WTC11 (cell line): ENCODE measurements at regions not wholly inside any gene's neighbourhood (a gene's known extent, or its start where the extent isn't known, plus 50 kb on each side); places are given as distances from the start of the nearest gene placed in this dataset.

ENCODE experiments used
- ATAC-seq: fragments of 200-7000 bp; cut with Tn5 transposase; 2 replicates; pipeline ENCODE4 v1.10.0; 2021; ENCODE audit warnings: mild to moderate bottlenecking, moderate library complexity
- CTCF ChIA-PET: fragments of 300-600 bp; sonication (Branson Sonifier 250); formaldehyde crosslinking; loops from one replicate; lab custom pipeline; 2021; ENCODE audit warnings: antibody characterized with exemption; lab: Charles Lee
- POLR2A ChIA-PET: fragments of 350-600 bp; sonication (Branson Sonifier 250); formaldehyde crosslinking; loops from one replicate; lab custom pipeline; 2021; ENCODE audit warnings: antibody characterized with exemption; lab: Charles Lee
- DNase-seq: peaks from one replicate; pipeline ENCODE4 v3.0.0; 2021; ENCODE audit warnings: low spot score
- H3K27ac Mint-ChIP-seq: 2 replicates; pipeline ENCODE4 v1.8.0; 2021; ENCODE audit warnings: mixed read lengths
- H3K27me3 Mint-ChIP-seq: 2 replicates; pipeline ENCODE4 v1.8.0; 2021; ENCODE audit warnings: low read depth, mild to moderate bottlenecking, moderate library complexity, mixed read lengths
- H3K36me3 Mint-ChIP-seq: 2 replicates; pipeline ENCODE4 v1.8.0; 2021; ENCODE audit warnings: mixed read lengths
- H3K4me1 Mint-ChIP-seq: 2 replicates; pipeline ENCODE4 v1.8.0; 2022; ENCODE audit warnings: mixed read lengths
- H3K4me3 Mint-ChIP-seq: 2 replicates; pipeline ENCODE4 v1.8.0; 2021; ENCODE audit warnings: mild to moderate bottlenecking, moderate library complexity, mixed read lengths
- H3K9me3 Mint-ChIP-seq: 2 replicates; pipeline ENCODE4 v1.8.0; 2021; ENCODE audit warnings: mixed read lengths
- ATF1 ChIP-seq: sonication (generic); formaldehyde crosslinking; IDR thresholded peaks from 2 replicates; pipeline ENCODE4 v1.8.1; 2023; ENCODE audit warnings: mild to moderate bottlenecking, moderate library complexity, missing genetic modification reagents
- ATF2 ChIP-seq: sonication (generic); formaldehyde crosslinking; IDR thresholded peaks from 2 replicates; pipeline ENCODE4 v1.8.1; 2022; ENCODE audit warnings: low read depth, missing genetic modification reagents, borderline replicate concordance
- FOXJ3 ChIP-seq: sonication (generic); formaldehyde crosslinking; IDR thresholded peaks from 2 replicates; pipeline ENCODE4 v1.9.0; 2021; ENCODE audit warnings: missing genetic modification reagents, mild to moderate bottlenecking, borderline replicate concordance
- FOXK1 ChIP-seq: sonication (generic); formaldehyde crosslinking; IDR thresholded peaks from 2 replicates; pipeline ENCODE4 v1.8.0; 2022; ENCODE audit warnings: mild to moderate bottlenecking, moderate library complexity, missing genetic modification reagents
- GABPB1 ChIP-seq: sonication (generic); formaldehyde crosslinking; IDR thresholded peaks from 2 replicates; pipeline ENCODE4 v1.8.1; 2023; ENCODE audit warnings: mild to moderate bottlenecking, missing genetic modification reagents
- GTF2I ChIP-seq: fragments of 250-450 bp; sonication (Bioruptor Pico); conservative IDR thresholded peaks from 2 replicates; pipeline ENCODE4 v1.4.0; 2021; ENCODE audit warnings: mild to moderate bottlenecking
- HMGA2 ChIP-seq: fragments of 250-450 bp; sonication (Bioruptor Pico); IDR thresholded peaks from 2 replicates; pipeline ENCODE4 v1.4.0; 2021; ENCODE audit warnings: mild to moderate bottlenecking, moderate library complexity
- MYBL2 ChIP-seq: sonication (generic); formaldehyde crosslinking; IDR thresholded peaks from 2 replicates; pipeline ENCODE4 v1.8.1; 2023; ENCODE audit warnings: mild to moderate bottlenecking, moderate library complexity, missing genetic modification reagents
- NR3C1 ChIP-seq: sonication (generic); formaldehyde crosslinking; conservative IDR thresholded peaks from 2 replicates; pipeline ENCODE4 v1.8.1; 2023; ENCODE audit warnings: low read depth, mild to moderate bottlenecking, missing genetic modification reagents
- RELA ChIP-seq: sonication (generic); formaldehyde crosslinking; IDR thresholded peaks from 2 replicates; pipeline ENCODE4 v1.8.1; 2022; ENCODE audit warnings: missing genetic modification reagents, mild to moderate bottlenecking, borderline replicate concordance
- RORB ChIP-seq: fragments of 250-450 bp; sonication (Bioruptor Pico); IDR thresholded peaks from 2 replicates; pipeline ENCODE4 v1.9.0; 2021; ENCODE audit warnings: mild to moderate bottlenecking
- SMAD4 ChIP-seq: sonication (generic); formaldehyde crosslinking; IDR thresholded peaks from 2 replicates; pipeline ENCODE4 v1.8.0; 2022; ENCODE audit warnings: mild to moderate bottlenecking, missing genetic modification reagents
- TP53 ChIP-seq: sonication (generic); formaldehyde crosslinking; IDR thresholded peaks from 2 replicates; pipeline ENCODE4 v1.8.1; 2023; ENCODE audit warnings: mild to moderate bottlenecking, missing genetic modification reagents
- ZNF138 ChIP-seq: sonication (generic); formaldehyde crosslinking; conservative IDR thresholded peaks from 2 replicates; pipeline ENCODE4 v1.8.1; 2022; ENCODE audit warnings: mild to moderate bottlenecking, moderate library complexity, missing genetic modification reagents
- ZNF232 ChIP-seq: sonication (generic); formaldehyde crosslinking; IDR thresholded peaks from 2 replicates; pipeline ENCODE4 v1.8.0; 2022; ENCODE audit warnings: mild to moderate bottlenecking, missing genetic modification reagents
- TF ChIP-seq, protein P1 (sequence below): sonication (generic); formaldehyde crosslinking; IDR thresholded peaks from 2 replicates; pipeline ENCODE4 v1.8.0; 2023; ENCODE audit warnings: missing genetic modification reagents
- TF ChIP-seq, protein P2 (sequence below): sonication (generic); formaldehyde crosslinking; IDR thresholded peaks from 2 replicates; pipeline ENCODE4 v1.8.0; 2022; ENCODE audit warnings: mild to moderate bottlenecking, missing genetic modification reagents
- TF ChIP-seq, protein P3 (sequence below): sonication (generic); formaldehyde crosslinking; IDR thresholded peaks from 2 replicates; pipeline ENCODE4 v1.8.0; 2022; ENCODE audit warnings: missing genetic modification reagents
- TF ChIP-seq, protein P4 (sequence below): sonication (generic); formaldehyde crosslinking; IDR thresholded peaks from 2 replicates; pipeline ENCODE4 v1.8.1; 2022; ENCODE audit warnings: mild to moderate bottlenecking, missing genetic modification reagents, moderate library complexity, borderline replicate concordance
- TF ChIP-seq, protein P5 (sequence below): sonication (generic); formaldehyde crosslinking; IDR thresholded peaks from 2 replicates; pipeline ENCODE4 v1.8.1; 2023; ENCODE audit warnings: mild to moderate bottlenecking, missing genetic modification reagents
- TF ChIP-seq, protein P6 (sequence below): fragments of 250-450 bp; sonication (Bioruptor Pico); IDR thresholded peaks from 2 replicates; pipeline ENCODE4 v2.1.2; 2022; ENCODE audit warnings: mild to moderate bottlenecking, moderate library complexity

GRCh38 chrY:15355321-15355720, 831.0 kb downstream of the NLGN4Y start (continued):
- TF ChIP-seq, protein P1, sequence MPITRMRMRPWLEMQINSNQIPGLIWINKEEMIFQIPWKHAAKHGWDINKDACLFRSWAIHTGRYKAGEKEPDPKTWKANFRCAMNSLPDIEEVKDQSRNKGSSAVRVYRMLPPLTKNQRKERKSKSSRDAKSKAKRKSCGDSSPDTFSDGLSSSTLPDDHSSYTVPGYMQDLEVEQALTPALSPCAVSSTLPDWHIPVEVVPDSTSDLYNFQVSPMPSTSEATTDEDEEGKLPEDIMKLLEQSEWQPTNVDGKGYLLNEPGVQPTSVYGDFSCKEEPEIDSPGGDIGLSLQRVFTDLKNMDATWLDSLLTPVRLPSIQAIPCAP (CRISPR knock-in tag), result no peak
- TF ChIP-seq ATF1 (CRISPR knock-in tag) (no peak), TP53 (CRISPR knock-in tag) (no peak)
- TF ChIP-seq, protein P2, sequence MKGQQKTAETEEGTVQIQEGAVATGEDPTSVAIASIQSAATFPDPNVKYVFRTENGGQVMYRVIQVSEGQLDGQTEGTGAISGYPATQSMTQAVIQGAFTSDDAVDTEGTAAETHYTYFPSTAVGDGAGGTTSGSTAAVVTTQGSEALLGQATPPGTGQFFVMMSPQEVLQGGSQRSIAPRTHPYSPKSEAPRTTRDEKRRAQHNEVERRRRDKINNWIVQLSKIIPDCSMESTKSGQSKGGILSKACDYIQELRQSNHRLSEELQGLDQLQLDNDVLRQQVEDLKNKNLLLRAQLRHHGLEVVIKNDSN, result no peak

DNA sequence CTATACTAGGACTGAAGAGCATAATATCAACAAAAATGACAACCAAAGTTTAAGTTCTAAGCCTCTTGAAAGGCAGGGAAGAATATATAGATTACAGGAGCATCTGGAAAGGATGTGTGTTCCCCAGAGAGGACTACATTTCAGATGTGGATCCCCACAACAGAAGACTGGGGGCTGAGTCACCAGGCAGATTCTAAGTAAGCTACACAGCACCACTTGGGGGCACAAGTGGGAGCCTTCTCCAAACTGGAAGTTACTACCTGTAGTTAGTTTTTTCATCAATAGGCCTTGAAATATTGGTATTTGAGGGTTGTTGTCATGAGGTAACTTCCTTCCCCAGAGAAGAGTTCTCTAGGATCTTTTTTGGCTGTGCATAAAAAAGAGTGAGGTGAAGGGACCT, 836.1 kb downstream of the NLGN4Y start:
- Mint-ChIP-seq H3K27ac (no peak overlapping the region), H3K9me3 (no peaks in the 10 kb centered on the region), H3K4me1 (peaks cover 15% of the 10 kb centered on the region), H3K4me3 (no peak overlapping the region), H3K36me3 (0 out of 2 replicates have a peak, but pooled peaks cover 1% of the 10 kb centered on the region), H3K27me3 (no peaks in the 10 kb centered on the region; the same call in 1 of the 2 replicates)
- DNase-seq (peak; percentile 21), ATAC-seq (peak; percentile 70; the same call in 1 of the 2 replicates)
- TF ChIP-seq GTF2I (no peak), ZNF232 (CRISPR knock-in tag) (no peak), RORB (CRISPR knock-in tag) (no peak), SMAD4 (CRISPR knock-in tag) (no peak), GABPB1 (CRISPR knock-in tag) (no peak), HMGA2 (CRISPR knock-in tag) (no peak)
- TF ChIP-seq, protein P3, sequence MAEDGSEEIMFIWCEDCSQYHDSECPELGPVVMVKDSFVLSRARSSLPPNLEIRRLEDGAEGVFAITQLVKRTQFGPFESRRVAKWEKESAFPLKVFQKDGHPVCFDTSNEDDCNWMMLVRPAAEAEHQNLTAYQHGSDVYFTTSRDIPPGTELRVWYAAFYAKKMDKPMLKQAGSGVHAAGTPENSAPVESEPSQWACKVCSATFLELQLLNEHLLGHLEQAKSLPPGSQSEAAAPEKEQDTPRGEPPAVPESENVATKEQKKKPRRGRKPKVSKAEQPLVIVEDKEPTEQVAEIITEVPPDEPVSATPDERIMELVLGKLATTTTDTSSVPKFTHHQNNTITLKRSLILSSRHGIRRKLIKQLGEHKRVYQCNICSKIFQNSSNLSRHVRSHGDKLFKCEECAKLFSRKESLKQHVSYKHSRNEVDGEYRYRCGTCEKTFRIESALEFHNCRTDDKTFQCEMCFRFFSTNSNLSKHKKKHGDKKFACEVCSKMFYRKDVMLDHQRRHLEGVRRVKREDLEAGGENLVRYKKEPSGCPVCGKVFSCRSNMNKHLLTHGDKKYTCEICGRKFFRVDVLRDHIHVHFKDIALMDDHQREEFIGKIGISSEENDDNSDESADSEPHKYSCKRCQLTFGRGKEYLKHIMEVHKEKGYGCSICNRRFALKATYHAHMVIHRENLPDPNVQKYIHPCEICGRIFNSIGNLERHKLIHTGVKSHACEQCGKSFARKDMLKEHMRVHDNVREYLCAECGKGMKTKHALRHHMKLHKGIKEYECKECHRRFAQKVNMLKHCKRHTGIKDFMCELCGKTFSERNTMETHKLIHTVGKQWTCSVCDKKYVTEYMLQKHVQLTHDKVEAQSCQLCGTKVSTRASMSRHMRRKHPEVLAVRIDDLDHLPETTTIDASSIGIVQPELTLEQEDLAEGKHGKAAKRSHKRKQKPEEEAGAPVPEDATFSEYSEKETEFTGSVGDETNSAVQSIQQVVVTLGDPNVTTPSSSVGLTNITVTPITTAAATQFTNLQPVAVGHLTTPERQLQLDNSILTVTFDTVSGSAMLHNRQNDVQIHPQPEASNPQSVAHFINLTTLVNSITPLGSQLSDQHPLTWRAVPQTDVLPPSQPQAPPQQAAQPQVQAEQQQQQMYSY (CRISPR knock-in tag), result no peak
- TF ChIP-seq, protein P4, sequence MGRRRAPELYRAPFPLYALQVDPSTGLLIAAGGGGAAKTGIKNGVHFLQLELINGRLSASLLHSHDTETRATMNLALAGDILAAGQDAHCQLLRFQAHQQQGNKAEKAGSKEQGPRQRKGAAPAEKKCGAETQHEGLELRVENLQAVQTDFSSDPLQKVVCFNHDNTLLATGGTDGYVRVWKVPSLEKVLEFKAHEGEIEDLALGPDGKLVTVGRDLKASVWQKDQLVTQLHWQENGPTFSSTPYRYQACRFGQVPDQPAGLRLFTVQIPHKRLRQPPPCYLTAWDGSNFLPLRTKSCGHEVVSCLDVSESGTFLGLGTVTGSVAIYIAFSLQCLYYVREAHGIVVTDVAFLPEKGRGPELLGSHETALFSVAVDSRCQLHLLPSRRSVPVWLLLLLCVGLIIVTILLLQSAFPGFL (CRISPR knock-in tag), result no peak
- ChIA-PET POLR2A (no interaction called here), CTCF (interaction anchor here (1.0 kb wide), 2 partner anchors 118 to 159 kb away, joined by 3 to 7 read pairs; no protein-coding TSS in a partner anchor)

- POLR2A ChIA-PET, result no interaction called here
- H3K27ac Mint-ChIP-seq, result no peak overlapping the region
- no peak for DNase-seq
- TF ChIP-seq NR3C1, result no peak
- TF ChIP-seq MYBL2 (CRISPR knock-in tag), result no peak
- TF ChIP-seq FOXK1 (CRISPR knock-in tag), result no peak
- TF ChIP-seq, protein P1 (CRISPR knock-in tag), result no peak
- TF ChIP-seq, protein P5, sequence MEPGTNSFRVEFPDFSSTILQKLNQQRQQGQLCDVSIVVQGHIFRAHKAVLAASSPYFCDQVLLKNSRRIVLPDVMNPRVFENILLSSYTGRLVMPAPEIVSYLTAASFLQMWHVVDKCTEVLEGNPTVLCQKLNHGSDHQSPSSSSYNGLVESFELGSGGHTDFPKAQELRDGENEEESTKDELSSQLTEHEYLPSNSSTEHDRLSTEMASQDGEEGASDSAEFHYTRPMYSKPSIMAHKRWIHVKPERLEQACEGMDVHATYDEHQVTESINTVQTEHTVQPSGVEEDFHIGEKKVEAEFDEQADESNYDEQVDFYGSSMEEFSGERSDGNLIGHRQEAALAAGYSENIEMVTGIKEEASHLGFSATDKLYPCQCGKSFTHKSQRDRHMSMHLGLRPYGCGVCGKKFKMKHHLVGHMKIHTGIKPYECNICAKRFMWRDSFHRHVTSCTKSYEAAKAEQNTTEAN, result no peak
- TF ChIP-seq RELA, result no peak
- TF ChIP-seq ZNF138 (CRISPR knock-in tag), result no peak
- TF ChIP-seq, protein P6, sequence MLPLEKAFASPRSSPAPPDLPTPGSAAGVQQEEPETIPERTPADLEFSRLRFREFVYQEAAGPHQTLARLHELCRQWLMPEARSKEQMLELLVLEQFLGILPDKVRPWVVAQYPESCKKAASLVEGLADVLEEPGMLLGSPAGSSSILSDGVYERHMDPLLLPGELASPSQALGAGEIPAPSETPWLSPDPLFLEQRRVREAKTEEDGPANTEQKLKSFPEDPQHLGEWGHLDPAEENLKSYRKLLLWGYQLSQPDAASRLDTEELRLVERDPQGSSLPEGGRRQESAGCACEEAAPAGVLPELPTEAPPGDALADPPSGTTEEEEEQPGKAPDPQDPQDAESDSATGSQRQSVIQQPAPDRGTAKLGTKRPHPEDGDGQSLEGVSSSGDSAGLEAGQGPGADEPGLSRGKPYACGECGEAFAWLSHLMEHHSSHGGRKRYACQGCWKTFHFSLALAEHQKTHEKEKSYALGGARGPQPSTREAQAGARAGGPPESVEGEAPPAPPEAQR (CRISPR knock-in tag), result no peak
- no peak for TF ChIP-seq ATF2
- TF ChIP-seq GTF2I, result no peak
- no peak for TF ChIP-seq FOXJ3 (CRISPR knock-in tag)
- TF ChIP-seq, all 79 proteins: peak for 0
- CTCF ChIA-PET, result no interaction called here
- peaks cover 17% of the 10 kb centered on the region for H3K4me1 Mint-ChIP-seq
- no peak for ATAC-seq
- H3K27me3 Mint-ChIP-seq, result no peaks in the 10 kb centered on the region
- no peaks in the 10 kb centered on the region; the same call in 1 of the 2 replicates for H3K9me3 Mint-ChIP-seq
- H3K36me3 Mint-ChIP-seq, result peaks cover 3% of the 10 kb centered on the region; the same call in 1 of the 2 replicates
- no peak overlapping the region for H3K4me3 Mint-ChIP-seq
Measured at GRCh38 chrY:15364996-15365395, 840.7 kb downstream of the NLGN4Y start.
